HepG2 (cell line): ENCODE measurements at regions not wholly inside any gene's neighbourhood (a gene's known extent, or its start where the extent isn't known, plus 50 kb on each side); places are given as distances from the start of the nearest gene placed in this dataset.

Source experiments
- ATAC-seq: fragments of 200-7000 bp; cut with Tn5 transposase; 3 replicates; pipeline ENCODE4 v1.9.1; 2020; ENCODE audit warnings: mild to moderate bottlenecking, moderate library complexity
- BruUV-seq: library from RNA; stranded (reverse); fragments of 400-500 nt; replicated peaks from 2 replicates; lab custom pipeline; 2021; lab: Mats Ljungman, UMichigan
- CTCF ChIA-PET: fragments of 300-600 bp; formaldehyde crosslinking; extraction: SDS; loops from one replicate; lab custom pipeline; 2021; ENCODE audit warnings: low total read pairs, inconsistent platforms, low intra/inter-chr PET ratio; lab: Yijun Ruan, JAX
- POLR2A ChIA-PET: fragments of 350-600 bp; sonication (Branson Sonifier 250); formaldehyde crosslinking; loops from one replicate; lab custom pipeline; 2020; ENCODE audit warnings: antibody characterized with exemption, inconsistent platforms; lab: Yijun Ruan, JAX
- DNase-seq: peaks from one replicate; pipeline ENCODE4 v3.0.0-alpha.2; 2015; ENCODE audit warnings: low spot score
- FAIRE-seq: peaks from 3 replicates; lab custom pipeline; 2011; peaks lifted over from hg19 to GRCh38; lab: Jason Lieb, UNC
- H2AFZ ChIP-seq: one replicate; pipeline ENCODE4 v1.6.1; 2011; ENCODE audit warnings: low read length, inconsistent platforms
- H3K27ac ChIP-seq: fragments of 300-600 bp; 3 replicates; pipeline ENCODE4 v1.8.0; 2011; ENCODE audit warnings: mixed run types, mild to moderate bottlenecking, mixed read lengths, low read length, inconsistent platforms; ENCODE audit not compliant: insufficient read depth; ENCODE audit errors: extremely low read length
- H3K27me3 ChIP-seq, 2 experiments: fragments of 200-600 bp in 1 of 2; 2 replicates in 1 of 2; 3 replicates in 1 of 2; pipeline versions ENCODE4 v1.6.0 to v1.8.0; 2011; ENCODE audit warnings: low read length in 2 of 2, mild to moderate bottlenecking in 2 of 2, moderate library complexity in 2 of 2, inconsistent platforms in 1 of 2; ENCODE audit not compliant: insufficient read depth in 2 of 2, control insufficient read depth in 1 of 2
- H3K36me3 ChIP-seq, 2 experiments: fragments of 200-600 bp in 1 of 2; replicated peaks in 1 of 2; 2 replicates in 1 of 2; 3 replicates in 1 of 2; pipeline versions ENCODE4 v1.5.1 to v1.8.0; 2011; ENCODE audit warnings: low read length in 2 of 2, inconsistent platforms in 1 of 2; ENCODE audit not compliant: insufficient read depth in 2 of 2, control insufficient read depth in 1 of 2
- H3K4me1 ChIP-seq: 2 replicates; pipeline ENCODE4 v1.5.1; 2012; ENCODE audit warnings: low read length, inconsistent platforms; ENCODE audit not compliant: insufficient read depth
- H3K4me2 ChIP-seq: 2 replicates; pipeline ENCODE4 v1.6.0; 2011; ENCODE audit warnings: low read depth, low read length, inconsistent platforms
- H3K4me3 ChIP-seq, 3 experiments: fragments of 200-600 bp in 1 of 3; sonication (generic), shearing (Covaris generic) in 1 of 3; replicated peaks in 1 of 3; 2 replicates each; pipeline ENCODE4 v1.5.1; 2011 to 2016; ENCODE audit warnings: low read length in 3 of 3, inconsistent platforms in 2 of 3, low read depth in 2 of 3, mild to moderate bottlenecking in 2 of 3, control low read depth in 1 of 3, mixed read lengths in 1 of 3; ENCODE audit not compliant: insufficient read depth in 1 of 3
- H3K79me2 ChIP-seq: one replicate; pipeline ENCODE4 v1.6.1; 2011; ENCODE audit warnings: low read length, inconsistent platforms; ENCODE audit not compliant: insufficient read depth
- H3K9ac ChIP-seq: 2 replicates; pipeline ENCODE4 v1.6.0; 2011; ENCODE audit warnings: mild to moderate bottlenecking, low read depth, low read length, inconsistent platforms; ENCODE audit not compliant: insufficient read depth
- H3K9me3 ChIP-seq: 2 replicates; pipeline ENCODE4 v1.5.1; 2012; ENCODE audit warnings: mild to moderate bottlenecking, low read length
- H4K20me1 ChIP-seq: 2 replicates; pipeline ENCODE4 v1.6.0; 2011; ENCODE audit warnings: inconsistent platforms, mild to moderate bottlenecking, low read length, moderate library complexity; ENCODE audit not compliant: insufficient read depth
- ARID4A ChIP-seq: sonication (generic); formaldehyde crosslinking; IDR thresholded peaks from 2 replicates; pipeline ENCODE4 v1.5.0; 2020; ENCODE audit warnings: mild to moderate bottlenecking, missing genetic modification reagents, borderline replicate concordance
- CBFB ChIP-seq: sonication (generic); formaldehyde crosslinking; IDR thresholded peaks from 2 replicates; pipeline ENCODE4 v1.4.0; 2020; ENCODE audit warnings: missing genetic modification reagents
- CEBPG ChIP-seq: IDR thresholded peaks from 2 replicates; pipeline ENCODE4 v1.6.1; 2016
- CSRNP1 ChIP-seq: sonication (generic); formaldehyde crosslinking; IDR thresholded peaks from 2 replicates; pipeline ENCODE4 v1.8.1; 2023; ENCODE audit warnings: mild to moderate bottlenecking, missing genetic modification reagents
- KMT2A ChIP-seq: sonication (generic); formaldehyde crosslinking; IDR thresholded peaks from 2 replicates; pipeline ENCODE4 v1.4.0; 2020; ENCODE audit warnings: missing genetic modification reagents
- PRDM10 ChIP-seq: sonication (generic); formaldehyde crosslinking; IDR thresholded peaks from 2 replicates; pipeline ENCODE4 v1.4.0; 2020; ENCODE audit warnings: low read depth, missing genetic modification reagents
- SIX1 ChIP-seq: sonication (generic); formaldehyde crosslinking; IDR thresholded peaks from 2 replicates; pipeline ENCODE4 v1.4.0; 2020; ENCODE audit warnings: missing genetic modification reagents, borderline replicate concordance
- ZBTB33 ChIP-seq: sonication (generic); formaldehyde crosslinking; IDR thresholded peaks from 2 replicates; pipeline ENCODE4 v1.4.0; 2020; ENCODE audit warnings: missing genetic modification reagents
- ZNF597 ChIP-seq: sonication (generic); formaldehyde crosslinking; IDR thresholded peaks from 2 replicates; pipeline ENCODE4 v1.5.0; 2020; ENCODE audit warnings: missing genetic modification reagents
- ZNF839 ChIP-seq: sonication (generic); formaldehyde crosslinking; IDR thresholded peaks from 2 replicates; pipeline ENCODE4 v1.4.0; 2020; ENCODE audit warnings: missing genetic modification reagents, mild to moderate bottlenecking, borderline replicate concordance
- ZNF879 ChIP-seq: sonication (generic); formaldehyde crosslinking; IDR thresholded peaks from 2 replicates; pipeline ENCODE4 v1.8.1; 2023; ENCODE audit warnings: missing genetic modification reagents
- WGBS: methylation state at CpG from one replicate; pipeline ENCODE4 v1.1.6; 2017; ENCODE audit warnings: low lambda C conversion rate; 5-methylcytosine and 5-hydroxymethylcytosine counted together
- in situ Hi-C: cut with HindIII; loops from 2 replicates; pipeline ENCODE4 v1.10.0; 2017; ENCODE audit warnings: low pct_unique_long_range_greater_than_20kb; ENCODE audit not compliant: extremely low pct_ligation_motif_present
- intact Hi-C: fragments of 100-400 bp; cut with micrococcal nuclease; formaldehyde crosslinking; loops from one replicate; pipeline ENCODE4 v1.10.0; 2022; ENCODE audit not compliant: unreplicated experiment

GRCh38 chrX:4382273-4382672, 668.8 kb upstream of the PRKX start:
- Histone ChIP-seq H3K36me3 (no peaks in the 10 kb centered on the region), H3K27ac (no peak overlapping the region), H3K9ac (no peak overlapping the region), H3K79me2 (no peaks in the 10 kb centered on the region), H3K9me3 (peaks cover 13% of the 10 kb centered on the region), H3K4me3 (no peak overlapping the region), H3K4me2 (no peak overlapping the region), H3K27me3 (no peaks in the 10 kb centered on the region), H4K20me1 (no peaks in the 10 kb centered on the region), H2AFZ (no peak overlapping the region), H3K4me1 (no peaks in the 10 kb centered on the region)
- DNase-seq (no peak), ATAC-seq (no peak), FAIRE-seq (no peak)
- POLR2A ChIA-PET = no interaction called here
- intact Hi-C loops = no loop called here
- CTCF ChIA-PET = no interaction called here
- TF ChIP-seq KMT2A (CRISPR knock-in tag) (no peak), CSRNP1 (no peak), SIX1 (CRISPR knock-in tag) (no peak), PRDM10 (CRISPR knock-in tag) (no peak), ZNF839 (CRISPR knock-in tag) (no peak), ZBTB33 (no peak), ARID4A (CRISPR knock-in tag) (no peak), ZNF879 (no peak), CBFB (CRISPR knock-in tag) (no peak), CEBPG (no peak), ZNF597 (CRISPR knock-in tag) (no peak)
- BruUV-seq = no TSS peak
- in situ Hi-C loops = no loop called here
- WGBS = 0% methylated on average over 2 of the region's 3 CpGs
